ENCODE measurements at regions not wholly inside any gene's neighbourhood (a gene's known extent, or its start where the extent isn't known, plus 50 kb on each side); places are given as distances from the start of the nearest gene placed in this dataset.

- H3K27me3 ChIP-seq (ENCODE audit: low read depth), result no peaks in the 10 kb centered on the region
- H3K9me3 ChIP-seq, result no peaks in the 10 kb centered on the region
- H3K4me3 ChIP-seq, result no peak overlapping the region
- H3K36me3 ChIP-seq, result no peaks in the 10 kb centered on the region
- DNase-seq (no peak), ATAC-seq (no peak)
- no peaks in the 10 kb centered on the region for H3K4me1 ChIP-seq
- TF ChIP-seq, protein P1, sequence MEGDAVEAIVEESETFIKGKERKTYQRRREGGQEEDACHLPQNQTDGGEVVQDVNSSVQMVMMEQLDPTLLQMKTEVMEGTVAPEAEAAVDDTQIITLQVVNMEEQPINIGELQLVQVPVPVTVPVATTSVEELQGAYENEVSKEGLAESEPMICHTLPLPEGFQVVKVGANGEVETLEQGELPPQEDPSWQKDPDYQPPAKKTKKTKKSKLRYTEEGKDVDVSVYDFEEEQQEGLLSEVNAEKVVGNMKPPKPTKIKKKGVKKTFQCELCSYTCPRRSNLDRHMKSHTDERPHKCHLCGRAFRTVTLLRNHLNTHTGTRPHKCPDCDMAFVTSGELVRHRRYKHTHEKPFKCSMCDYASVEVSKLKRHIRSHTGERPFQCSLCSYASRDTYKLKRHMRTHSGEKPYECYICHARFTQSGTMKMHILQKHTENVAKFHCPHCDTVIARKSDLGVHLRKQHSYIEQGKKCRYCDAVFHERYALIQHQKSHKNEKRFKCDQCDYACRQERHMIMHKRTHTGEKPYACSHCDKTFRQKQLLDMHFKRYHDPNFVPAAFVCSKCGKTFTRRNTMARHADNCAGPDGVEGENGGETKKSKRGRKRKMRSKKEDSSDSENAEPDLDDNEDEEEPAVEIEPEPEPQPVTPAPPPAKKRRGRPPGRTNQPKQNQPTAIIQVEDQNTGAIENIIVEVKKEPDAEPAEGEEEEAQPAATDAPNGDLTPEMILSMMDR (IDR thresholded peaks at IDR 0.05), result no peak
- no peak overlapping the region for H3K27ac ChIP-seq
- intact Hi-C loops (cut with DNase I), result no loop called here
These were observed 153.2 kb downstream of the CTTN start for GRCh38 chr11:70551351-70552166.

- no peak for DNase-seq
- no peaks in the 10 kb centered on the region for H3K27me3 ChIP-seq (ENCODE audit: low read depth)
These were observed 154.1 kb downstream of the CTTN start for GRCh38 chr11:70552167-70553150.

DNA sequence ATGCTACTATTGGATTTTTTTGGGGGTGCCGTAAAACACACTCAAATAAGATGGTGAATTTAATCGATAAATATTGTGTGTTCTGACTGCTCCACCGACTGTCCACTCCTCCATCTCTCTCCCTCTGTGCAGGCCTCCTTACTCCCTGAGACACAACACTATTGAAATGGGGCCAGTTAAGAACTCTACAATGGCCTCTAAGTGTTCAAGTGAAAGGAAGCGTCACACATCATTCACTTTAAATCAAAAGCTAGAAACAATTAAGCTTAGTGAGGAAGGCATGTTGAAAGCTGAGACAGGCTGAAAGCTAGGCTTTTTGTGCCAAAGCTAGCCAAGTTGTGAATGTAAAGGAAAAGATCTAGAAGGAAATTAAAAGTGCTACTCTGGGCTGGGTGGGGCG lies 156.7 kb downstream of the CTTN start:
- Histone ChIP-seq H3K36me3 (no peaks in the 10 kb centered on the region), H3K27ac (no peak overlapping the region), H3K4me3 (no peak overlapping the region), H3K9me3 (no peaks in the 10 kb centered on the region), H3K27me3 (ENCODE audit: low read depth) (no peaks in the 10 kb centered on the region), H3K4me1 (no peaks in the 10 kb centered on the region)
- intact Hi-C loops (cut with DNase I), result no loop called here
- TF ChIP-seq, protein P1 (IDR thresholded peaks at IDR 0.05), result no peak
- no peak for ATAC-seq
- DNase-seq, result no peak

More at GRCh38 chr11:70552167-70553150, 154.1 kb downstream of the CTTN start:
- Histone ChIP-seq H3K4me3 (no peak overlapping the region), H3K27ac (no peak overlapping the region), H3K4me1 (no peaks in the 10 kb centered on the region), H3K9me3 (no peaks in the 10 kb centered on the region), H3K36me3 (no peaks in the 10 kb centered on the region)
- intact Hi-C loops (cut with DNase I), result no loop called here
- no peak for ATAC-seq
- TF ChIP-seq, protein P1 (IDR thresholded peaks at IDR 0.05), result no peak

- DNase-seq (no peak), ATAC-seq (peak in 1 of 2 donors; percentile 7)
- no peaks in the 10 kb centered on the region for H3K4me1 ChIP-seq
- H3K4me3 ChIP-seq, result no peak overlapping the region
- H3K36me3 ChIP-seq, result no peaks in the 10 kb centered on the region
- intact Hi-C loops (cut with DNase I), result no loop called here
- H3K9me3 ChIP-seq, result no peaks in the 10 kb centered on the region
- no peak overlapping the region for H3K27ac ChIP-seq
- no peaks in the 10 kb centered on the region for H3K27me3 ChIP-seq (ENCODE audit: low read depth)
- TF ChIP-seq, protein P1 (IDR thresholded peaks at IDR 0.05), result no peak
These were observed 158.8 kb downstream of the CTTN start for GRCh38 chr11:70556884-70557741.

Data from lower lobe of right lung (tissue), 2 donors.